OCI-LY1 (cell line): ENCODE measurements at regions not wholly inside any gene's neighbourhood (a gene's known extent, or its start where the extent isn't known, plus 50 kb on each side); places are given as distances from the start of the nearest gene placed in this dataset.

Source experiments
- CTCF ChIP-seq: fragments of 200-600 bp; sonication (generic), shearing (Covaris generic); IDR thresholded peaks from 2 replicates; pipeline ENCODE4 v1.5.1; 2017; ENCODE audit warnings: mild to moderate bottlenecking, antibody characterized with exemption, low read length, moderate library complexity, mixed read lengths
- EZH2 ChIP-seq: fragments of 200-600 bp; sonication (generic), shearing (Covaris generic); IDR thresholded peaks from 2 replicates; pipeline ENCODE4 v1.8.0; 2017; ENCODE audit warnings: borderline replicate concordance, mixed run types, mild to moderate bottlenecking, antibody characterized with exemption, low read length, moderate library complexity, mixed read lengths

- TF ChIP-seq CTCF (no peak), EZH2 (no peak)
These were observed 50.1 kb upstream of the ADRB2 start for GRCh38 chr5:148776261-148776660.
